ENCODE measurements at regions not wholly inside any gene's neighbourhood (a gene's known extent, or its start where the extent isn't known, plus 50 kb on each side); places are given as distances from the start of the nearest gene placed in this dataset.

GRCh38 chr9:24096756-24097155, 270.7 kb upstream of the ELAVL2 start:
- TF ChIP-seq, protein P1, sequence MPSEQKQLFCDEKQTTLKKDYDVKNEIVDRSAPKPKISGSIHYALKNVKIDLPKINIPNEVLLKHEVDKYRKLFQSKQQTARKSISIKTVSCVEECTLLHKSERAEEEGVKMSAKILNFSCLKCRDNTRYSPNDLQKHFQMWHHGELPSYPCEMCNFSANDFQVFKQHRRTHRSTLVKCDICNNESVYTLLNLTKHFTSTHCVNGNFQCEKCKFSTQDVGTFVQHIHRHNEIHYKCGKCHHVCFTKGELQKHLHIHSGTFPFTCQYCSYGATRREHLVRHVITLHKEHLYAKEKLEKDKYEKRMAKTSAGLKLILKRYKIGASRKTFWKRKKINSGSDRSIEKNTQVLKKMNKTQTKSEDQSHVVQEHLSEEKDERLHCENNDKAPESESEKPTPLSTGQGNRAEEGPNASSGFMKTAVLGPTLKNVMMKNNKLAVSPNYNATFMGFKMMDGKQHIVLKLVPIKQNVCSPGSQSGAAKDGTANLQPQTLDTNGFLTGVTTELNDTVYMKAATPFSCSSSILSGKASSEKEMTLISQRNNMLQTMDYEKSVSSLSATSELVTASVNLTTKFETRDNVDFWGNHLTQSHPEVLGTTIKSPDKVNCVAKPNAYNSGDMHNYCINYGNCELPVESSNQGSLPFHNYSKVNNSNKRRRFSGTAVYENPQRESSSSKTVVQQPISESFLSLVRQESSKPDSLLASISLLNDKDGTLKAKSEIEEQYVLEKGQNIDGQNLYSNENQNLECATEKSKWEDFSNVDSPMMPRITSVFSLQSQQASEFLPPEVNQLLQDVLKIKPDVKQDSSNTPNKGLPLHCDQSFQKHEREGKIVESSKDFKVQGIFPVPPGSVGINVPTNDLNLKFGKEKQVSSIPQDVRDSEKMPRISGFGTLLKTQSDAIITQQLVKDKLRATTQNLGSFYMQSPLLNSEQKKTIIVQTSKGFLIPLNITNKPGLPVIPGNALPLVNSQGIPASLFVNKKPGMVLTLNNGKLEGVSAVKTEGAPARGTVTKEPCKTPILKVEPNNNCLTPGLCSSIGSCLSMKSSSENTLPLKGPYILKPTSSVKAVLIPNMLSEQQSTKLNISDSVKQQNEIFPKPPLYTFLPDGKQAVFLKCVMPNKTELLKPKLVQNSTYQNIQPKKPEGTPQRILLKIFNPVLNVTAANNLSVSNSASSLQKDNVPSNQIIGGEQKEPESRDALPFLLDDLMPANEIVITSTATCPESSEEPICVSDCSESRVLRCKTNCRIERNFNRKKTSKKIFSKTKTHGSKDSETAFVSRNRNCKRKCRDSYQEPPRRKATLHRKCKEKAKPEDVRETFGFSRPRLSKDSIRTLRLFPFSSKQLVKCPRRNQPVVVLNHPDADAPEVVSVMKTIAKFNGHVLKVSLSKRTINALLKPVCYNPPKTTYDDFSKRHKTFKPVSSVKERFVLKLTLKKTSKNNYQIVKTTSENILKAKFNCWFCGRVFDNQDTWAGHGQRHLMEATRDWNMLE (tag by site-specific recombination; conservative IDR thresholded peaks at IDR 0.05; ENCODE audit: low read depth): no peak
- TF ChIP-seq CTCF (tag by site-specific recombination; IDR thresholded peaks at IDR 0.05): no peak
- TF ChIP-seq ZNF274 (IDR thresholded peaks at IDR 0.05; ENCODE audit: low read length): no peak
- no peak for TF ChIP-seq ZNF274 (tag by site-specific recombination; IDR thresholded peaks at IDR 0.05; ENCODE audit: borderline replicate concordance)
- TF ChIP-seq ZNF791 (tag by site-specific recombination; IDR thresholded peaks at IDR 0.05): no peak
- TF ChIP-seq, protein P2, sequence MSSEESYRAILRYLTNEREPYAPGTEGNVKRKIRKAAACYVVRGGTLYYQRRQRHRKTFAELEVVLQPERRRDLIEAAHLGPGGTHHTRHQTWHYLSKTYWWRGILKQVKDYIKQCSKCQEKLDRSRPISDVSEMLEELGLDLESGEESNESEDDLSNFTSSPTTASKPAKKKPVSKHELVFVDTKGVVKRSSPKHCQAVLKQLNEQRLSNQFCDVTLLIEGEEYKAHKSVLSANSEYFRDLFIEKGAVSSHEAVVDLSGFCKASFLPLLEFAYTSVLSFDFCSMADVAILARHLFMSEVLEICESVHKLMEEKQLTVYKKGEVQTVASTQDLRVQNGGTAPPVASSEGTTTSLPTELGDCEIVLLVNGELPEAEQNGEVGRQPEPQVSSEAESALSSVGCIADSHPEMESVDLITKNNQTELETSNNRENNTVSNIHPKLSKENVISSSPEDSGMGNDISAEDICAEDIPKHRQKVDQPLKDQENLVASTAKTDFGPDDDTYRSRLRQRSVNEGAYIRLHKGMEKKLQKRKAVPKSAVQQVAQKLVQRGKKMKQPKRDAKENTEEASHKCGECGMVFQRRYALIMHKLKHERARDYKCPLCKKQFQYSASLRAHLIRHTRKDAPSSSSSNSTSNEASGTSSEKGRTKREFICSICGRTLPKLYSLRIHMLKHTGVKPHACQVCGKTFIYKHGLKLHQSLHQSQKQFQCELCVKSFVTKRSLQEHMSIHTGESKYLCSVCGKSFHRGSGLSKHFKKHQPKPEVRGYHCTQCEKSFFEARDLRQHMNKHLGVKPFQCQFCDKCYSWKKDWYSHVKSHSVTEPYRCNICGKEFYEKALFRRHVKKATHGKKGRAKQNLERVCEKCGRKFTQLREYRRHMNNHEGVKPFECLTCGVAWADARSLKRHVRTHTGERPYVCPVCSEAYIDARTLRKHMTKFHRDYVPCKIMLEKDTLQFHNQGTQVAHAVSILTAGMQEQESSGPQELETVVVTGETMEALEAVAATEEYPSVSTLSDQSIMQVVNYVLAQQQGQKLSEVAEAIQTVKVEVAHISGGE (tag by site-specific recombination; conservative IDR thresholded peaks at IDR 0.05; ENCODE audit: low read depth): no peak
- TF ChIP-seq ZNF24 (tag by site-specific recombination; IDR thresholded peaks at IDR 0.05): no peak
- TF ChIP-seq TCF7L2 (IDR thresholded peaks at IDR 0.05; ENCODE audit: borderline replicate concordance, low read depth, low read length): no peak
